IMR-90 (cell line): ENCODE measurements at regions not wholly inside any gene's neighbourhood (a gene's known extent, or its start where the extent isn't known, plus 50 kb on each side); places are given as distances from the start of the nearest gene placed in this dataset.

ENCODE experiments used
- ATAC-seq: fragments of 200-7000 bp; cut with Tn5 transposase; 2 replicates; pipeline ENCODE4 v1.9.1; 2020; ENCODE audit warnings: low read depth, mild to moderate bottlenecking, moderate library complexity
- BruUV-seq: library from RNA; stranded (reverse); fragments of 400-500 nt; replicated peaks from 2 replicates; lab custom pipeline; 2021; lab: Mats Ljungman, UMichigan
- CTCF ChIA-PET: fragments of 300-600 bp; formaldehyde crosslinking; extraction: SDS; loops from one replicate; lab custom pipeline; 2021; ENCODE audit warnings: antibody characterized with exemption; lab: Yijun Ruan, JAX
- POLR2A ChIA-PET: fragments of 300-600 bp; sonication (Branson Sonifier 250); formaldehyde crosslinking; loops from one replicate; lab custom pipeline; 2022; ENCODE audit warnings: antibody characterized with exemption; ENCODE audit not compliant: unreplicated experiment; lab: Charles Lee
- DNase-seq: peaks from one replicate; pipeline ENCODE4 v3.0.0; 2013
- H2AFZ ChIP-seq: replicated peaks from 2 replicates; pipeline ENCODE3; 2013; ENCODE audit warnings: low read length, mild to moderate bottlenecking; ENCODE audit not compliant: poor library complexity
- H2AK5ac ChIP-seq: 2 replicates; pipeline ENCODE4 v1.6.1; 2013; ENCODE audit warnings: low read depth, low read length, inconsistent platforms
- H2AK9ac ChIP-seq: replicated peaks from 2 replicates; pipeline ENCODE3; 2013; ENCODE audit warnings: mild to moderate bottlenecking, low read depth, low read length, moderate library complexity; ENCODE audit not compliant: poor library complexity
- H2BK120ac ChIP-seq: 2 replicates; pipeline ENCODE4 v1.6.1; 2013; ENCODE audit warnings: low read depth, low read length, inconsistent platforms
- H2BK15ac ChIP-seq: 3 replicates; pipeline ENCODE4 v1.6.1; 2013; ENCODE audit warnings: low read depth, low read length, inconsistent platforms
- H2BK20ac ChIP-seq: 2 replicates; pipeline ENCODE4 v1.6.1; 2013; ENCODE audit warnings: low read depth, mild to moderate bottlenecking, inconsistent platforms, low read length, moderate library complexity
- H2BK5ac ChIP-seq: 2 replicates; pipeline ENCODE4 v1.6.1; 2013; ENCODE audit warnings: mild to moderate bottlenecking, low read depth, low read length, inconsistent platforms; ENCODE audit not compliant: poor library complexity, severe bottlenecking
- H3K14ac ChIP-seq: replicated peaks from 2 replicates; pipeline ENCODE4 v1.6.1; 2013; ENCODE audit warnings: low read depth, low read length, inconsistent platforms
- H3K18ac ChIP-seq: 2 replicates; pipeline ENCODE4 v1.6.1; 2013; ENCODE audit warnings: low read depth, low read length, control low read depth
- H3K23ac ChIP-seq: 2 replicates; pipeline ENCODE4 v1.6.1; 2013; ENCODE audit warnings: low read depth, low read length, inconsistent platforms
- H3K27ac ChIP-seq: 2 replicates; pipeline ENCODE4 v1.5.1; 2013; ENCODE audit warnings: mild to moderate bottlenecking, control low read depth, low read length; ENCODE audit not compliant: insufficient read depth
- H3K27me3 ChIP-seq: 2 replicates; pipeline ENCODE4 v1.6.1; 2013; ENCODE audit warnings: low read length; ENCODE audit not compliant: control insufficient read depth, insufficient read depth
- H3K36me3 ChIP-seq: 2 replicates; pipeline ENCODE4 v1.6.1; 2013; ENCODE audit warnings: low read length, mixed read lengths; ENCODE audit not compliant: control insufficient read depth, insufficient read depth
- H3K4ac ChIP-seq: 2 replicates; pipeline ENCODE4 v1.6.1; 2013; ENCODE audit warnings: low read depth, low read length, inconsistent platforms
- H3K4me1 ChIP-seq: 2 replicates; pipeline ENCODE4 v1.6.1; 2013; ENCODE audit warnings: low read length, mixed read lengths; ENCODE audit not compliant: control insufficient read depth, insufficient read depth
- H3K4me2 ChIP-seq: 2 replicates; pipeline ENCODE4 v1.6.1; 2013; ENCODE audit warnings: low read depth, mild to moderate bottlenecking, control low read depth, low read length, moderate library complexity
- H3K4me3 ChIP-seq: 2 replicates; pipeline ENCODE4 v1.5.1; 2013; ENCODE audit warnings: low read depth, mild to moderate bottlenecking, control low read depth, low read length, moderate library complexity; ENCODE audit not compliant: insufficient read depth
- H3K56ac ChIP-seq: 2 replicates; pipeline ENCODE4 v1.6.1; 2013; ENCODE audit warnings: low read length, inconsistent platforms; ENCODE audit not compliant: insufficient read depth; ENCODE audit errors: extremely low read depth
- H3K79me1 ChIP-seq, 2 experiments: 2 replicates each; pipeline ENCODE4 v1.6.1; 2013; ENCODE audit warnings: low read length in 2 of 2, inconsistent platforms in 1 of 2, low read depth in 1 of 2
- H3K9ac ChIP-seq: 2 replicates; pipeline ENCODE4 v1.6.1; 2013; ENCODE audit warnings: low read depth, low read length, control low read depth
- H3K9me1 ChIP-seq: 2 replicates; pipeline ENCODE4 v1.6.1; 2013; ENCODE audit warnings: low read length, inconsistent platforms; ENCODE audit not compliant: insufficient read depth
- H3K9me3 ChIP-seq: 2 replicates; pipeline ENCODE4 v1.6.1; 2013; ENCODE audit warnings: low read length; ENCODE audit not compliant: control insufficient read depth, insufficient read depth
- H4K20me1 ChIP-seq: 2 replicates; pipeline ENCODE4 v1.6.1; 2013; ENCODE audit warnings: low read length, inconsistent platforms; ENCODE audit not compliant: insufficient read depth
- H4K5ac ChIP-seq: 2 replicates; pipeline ENCODE4 v1.6.1; 2013; ENCODE audit warnings: mild to moderate bottlenecking, low read depth, low read length, control low read depth
- H4K8ac ChIP-seq, 2 experiments: 2 replicates each; pipeline ENCODE4 v1.6.1; 2013; ENCODE audit warnings: low read depth in 2 of 2, low read length in 2 of 2, control low read depth in 1 of 2, inconsistent platforms in 1 of 2
- H4K91ac ChIP-seq: 2 replicates; pipeline ENCODE4 v1.6.1; 2013; ENCODE audit warnings: low read depth, low read length, inconsistent platforms; ENCODE audit not compliant: insufficient read depth
- BHLHE40 ChIP-seq: fragments of 150-350 bp; IDR thresholded peaks from 2 replicates; pipeline ENCODE4 v1.6.1; 2016; ENCODE audit warnings: mild to moderate bottlenecking, low read depth, low read length
- CHD1 ChIP-seq: IDR thresholded peaks from 2 replicates; pipeline ENCODE4 v1.6.1; 2012; ENCODE audit warnings: low read depth, low read length, improper control_type of control experiment
- CTCF ChIP-seq: conservative IDR thresholded peaks from 2 replicates; pipeline ENCODE4 v1.5.1; 2012; ENCODE audit warnings: mild to moderate bottlenecking, low read depth, low read length, improper control_type of control experiment
- ELK1 ChIP-seq: fragments of 150-350 bp; IDR thresholded peaks from 2 replicates; pipeline ENCODE4 v1.6.1; 2016; ENCODE audit warnings: low read depth, mild to moderate bottlenecking, low read length, moderate library complexity, borderline replicate concordance
- FOS ChIP-seq: fragments of 150-350 bp; IDR thresholded peaks from 2 replicates; pipeline ENCODE4 v1.6.1; 2016; ENCODE audit warnings: low read depth, low read length
- MAFK ChIP-seq: IDR thresholded peaks from 2 replicates; pipeline ENCODE4 v1.6.1; 2012; ENCODE audit warnings: low read depth, low read length, improper control_type of control experiment
- MXI1 ChIP-seq: IDR thresholded peaks from 2 replicates; pipeline ENCODE4 v1.6.1; 2012; ENCODE audit warnings: low read depth, mild to moderate bottlenecking, low read length, moderate library complexity, borderline replicate concordance
- NFE2L2 ChIP-seq: fragments of 150-350 bp; IDR thresholded peaks from 2 replicates; pipeline ENCODE4 v1.6.1; 2016; ENCODE audit warnings: low read depth, mild to moderate bottlenecking, low read length
- POLR2A ChIP-seq: IDR thresholded peaks from 2 replicates; pipeline ENCODE4 v1.6.1; 2012; ENCODE audit warnings: mild to moderate bottlenecking, low read depth, low read length
- RAD21 ChIP-seq: IDR thresholded peaks from 2 replicates; pipeline ENCODE4 v1.6.1; 2012; ENCODE audit warnings: low read length, improper control_type of control experiment
- RCOR1 ChIP-seq: IDR thresholded peaks from 2 replicates; pipeline ENCODE4 v1.6.1; 2012; ENCODE audit warnings: mild to moderate bottlenecking, low read length, improper control_type of control experiment; ENCODE audit not compliant: insufficient replicate concordance
- RFX5 ChIP-seq: IDR thresholded peaks from 2 replicates; pipeline ENCODE4 v1.8.0; 2012; ENCODE audit warnings: low read depth, mild to moderate bottlenecking, low read length, moderate library complexity
- SMC3 ChIP-seq: fragments of 150-350 bp; IDR thresholded peaks from 2 replicates; pipeline ENCODE4 v1.6.1; 2016; ENCODE audit warnings: low read depth, mild to moderate bottlenecking, antibody characterized with exemption, low read length, moderate library complexity
- USF2 ChIP-seq: fragments of 150-350 bp; IDR thresholded peaks from 2 replicates; pipeline ENCODE4 v1.6.1; 2017; ENCODE audit warnings: mild to moderate bottlenecking, antibody characterized with exemption, low read length, low read depth
- WGBS, 2 experiments: methylation state at CpG; one replicate each; pipeline versions ENCODE4 v1.1.5 to v1.1.7; 2013; ENCODE audit warnings: missing lambda C conversion rate in 2 of 2; ENCODE audit not compliant: insufficient read length in 1 of 2; ENCODE audit errors: extremely low coverage in 2 of 2; 5-methylcytosine and 5-hydroxymethylcytosine counted together
- dilution Hi-C: fragments of 300-500 bp; cut with HindIII; formaldehyde crosslinking; loops from one replicate; pipeline ENCODE4 v1.14.3; 2018; ENCODE audit warnings: low sequenced_read_pairs; ENCODE audit not compliant: unreplicated experiment
- in situ Hi-C: fragments of 300-500 bp; cut with MboI; formaldehyde crosslinking; loops from 3 replicates; pipeline ENCODE4 v1.14.3; 2019; ENCODE audit warnings: low sequenced_read_pairs, inconsistent platforms, mixed read lengths
- intact Hi-C: fragments of 100-400 bp; cut with micrococcal nuclease; formaldehyde crosslinking; loops from 2 replicates; pipeline ENCODE4 v1.10.0; 2022

GRCh38 chr7:57370066-57370738, 79.8 kb upstream of the ZNF716 start:
- no peak overlapping the region for H3K14ac ChIP-seq
- no peak overlapping the region for H2BK20ac ChIP-seq

More at GRCh38 chr7:57370066-57370738, 79.8 kb upstream of the ZNF716 start:
- Histone ChIP-seq H3K56ac (no peak overlapping the region), H3K4me1 (no peaks in the 10 kb centered on the region), H3K36me3 (no peaks in the 10 kb centered on the region), H3K9me1 (no peaks in the 10 kb centered on the region), H3K4ac (no peak overlapping the region), H4K8ac (no peak overlapping the region), H2BK15ac (no peak overlapping the region), H3K4me2 (no peak overlapping the region), H4K20me1 (no peaks in the 10 kb centered on the region), H2AK5ac (no peak overlapping the region), H2BK120ac (no peak overlapping the region), H4K91ac (no peak overlapping the region), H2AFZ (no peak overlapping the region), H3K23ac (no peak overlapping the region), H2AK9ac (no peak overlapping the region), H3K4me3 (no peak overlapping the region), H4K5ac (no peak overlapping the region), H3K18ac (no peak overlapping the region), H3K79me1 (no peaks in the 10 kb centered on the region), H3K27me3 (no peaks in the 10 kb centered on the region), H3K9ac (no peak overlapping the region), H3K9me3 (peaks cover 29% of the 10 kb centered on the region), H3K27ac (no peak overlapping the region), H2BK5ac (no peak overlapping the region)
- DNase-seq (no peak), ATAC-seq (no peak)
- ChIA-PET CTCF (no interaction called here), POLR2A (no interaction called here)
- BruUV-seq = no TSS peak
- TF ChIP-seq NFE2L2 = no peak
- no peak for TF ChIP-seq MXI1
- TF ChIP-seq CHD1 = no peak
- no peak for TF ChIP-seq FOS
- TF ChIP-seq BHLHE40 = no peak
- TF ChIP-seq RFX5 = no peak
- no peak for TF ChIP-seq USF2
- no peak for TF ChIP-seq ELK1
- TF ChIP-seq SMC3 = no peak
- no peak for TF ChIP-seq CTCF
- TF ChIP-seq POLR2A = no peak
- no peak for TF ChIP-seq RAD21
- TF ChIP-seq RCOR1 = no peak
- no peak for TF ChIP-seq MAFK
- intact Hi-C loops = no loop called here
- no CpG with 5 or more reads among the region's 4 CpGs for WGBS, 2 experiments
- dilution Hi-C loops = no loop called here
- in situ Hi-C loops = no loop called here
